H1 (cell line): ENCODE measurements at regions not wholly inside any gene's neighbourhood (a gene's known extent, or its start where the extent isn't known, plus 50 kb on each side); places are given as distances from the start of the nearest gene placed in this dataset.

ENCODE experiments used
- EP300 ChIP-seq, 2 experiments: IDR thresholded peaks; 1 replicate in 1 of 2; 2 replicates in 1 of 2; pipeline ENCODE4 v1.6.1; 2011 to 2012; ENCODE audit warnings: low read depth in 2 of 2, low read length in 2 of 2, mild to moderate bottlenecking in 2 of 2, borderline replicate concordance in 1 of 2, inconsistent platforms in 1 of 2, moderate library complexity in 1 of 2
- TAF1 ChIP-seq: IDR thresholded peaks from 2 replicates; pipeline ENCODE4 v1.6.1; 2011; ENCODE audit warnings: mild to moderate bottlenecking, low read depth, low read length
- TF ChIP-seq, protein P1 (sequence below): IDR thresholded peaks from 2 replicates; pipeline ENCODE4 v1.6.1; 2011; ENCODE audit warnings: low read depth, mild to moderate bottlenecking, low read length; ENCODE audit not compliant: insufficient read depth

- TF ChIP-seq EP300 (IDR thresholded peaks at IDR 0.05; ENCODE audit: borderline replicate concordance in 1 of 2, low read depth in 2 of 2, low read length in 2 of 2) (no peak), TAF1 (no peak)
- TF ChIP-seq, protein P1, sequence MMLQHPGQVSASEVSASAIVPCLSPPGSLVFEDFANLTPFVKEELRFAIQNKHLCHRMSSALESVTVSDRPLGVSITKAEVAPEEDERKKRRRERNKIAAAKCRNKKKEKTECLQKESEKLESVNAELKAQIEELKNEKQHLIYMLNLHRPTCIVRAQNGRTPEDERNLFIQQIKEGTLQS: no peak
Observed at GRCh38 chr1:91622616-91623015, 122.0 kb downstream of the CDC7 start (continued).
